H9 (cell line): ENCODE measurements at regions not wholly inside any gene's neighbourhood (a gene's known extent, or its start where the extent isn't known, plus 50 kb on each side); places are given as distances from the start of the nearest gene placed in this dataset.
"Not testable (repeated sequence)": the region's sequence is repeated elsewhere in the genome, so short reads cannot be mapped to it uniquely, and the experiment has no call there.

Source experiments
- DNase-seq: peaks from one replicate; pipeline ENCODE4 v3.0.0-alpha.2; 2017
- H2AFZ ChIP-seq: one replicate; pipeline ENCODE4 v1.6.1; 2013; ENCODE audit warnings: mild to moderate bottlenecking, low read length, control low read depth, moderate library complexity
- H2AK5ac ChIP-seq: 2 replicates; pipeline ENCODE4 v1.6.1; 2013; ENCODE audit warnings: low read length, control low read depth, mixed read lengths; ENCODE audit not compliant: insufficient read length
- H2BK120ac ChIP-seq: one replicate; pipeline ENCODE4 v1.6.1; 2013; ENCODE audit warnings: low read depth, mild to moderate bottlenecking, low read length, control low read depth, inconsistent platforms; ENCODE audit not compliant: poor library complexity, severe bottlenecking
- H2BK12ac ChIP-seq: 2 replicates; pipeline ENCODE4 v1.6.1; 2013; ENCODE audit warnings: low read length, control low read depth, mixed read lengths, low read depth; ENCODE audit not compliant: insufficient read length
- H2BK15ac ChIP-seq: 2 replicates; pipeline ENCODE4 v1.6.1; 2013; ENCODE audit warnings: low read depth, low read length, control low read depth
- H2BK20ac ChIP-seq: one replicate; pipeline ENCODE4 v1.6.1; 2013; ENCODE audit warnings: low read depth, mild to moderate bottlenecking, low read length, control low read depth, inconsistent platforms; ENCODE audit not compliant: poor library complexity, severe bottlenecking
- H2BK5ac ChIP-seq: 2 replicates; pipeline ENCODE4 v1.6.1; 2013; ENCODE audit warnings: low read length, control low read depth, mixed read lengths; ENCODE audit not compliant: insufficient read length
- H3K14ac ChIP-seq: 2 replicates; pipeline ENCODE4 v1.6.1; 2013; ENCODE audit warnings: low read length, control low read depth; ENCODE audit not compliant: insufficient read depth
- H3K18ac ChIP-seq: 2 replicates; pipeline ENCODE4 v1.6.1; 2013; ENCODE audit warnings: low read depth, mild to moderate bottlenecking, mixed read lengths, low read length, control low read depth; ENCODE audit not compliant: insufficient read length
- H3K23ac ChIP-seq: 2 replicates; pipeline ENCODE4 v1.6.1; 2013; ENCODE audit warnings: low read length, control low read depth, mixed read lengths, low read depth; ENCODE audit not compliant: insufficient read length
- H3K23me2 ChIP-seq: 2 replicates; pipeline ENCODE4 v1.6.1; 2013; ENCODE audit warnings: low read depth, mild to moderate bottlenecking, mixed read lengths, low read length, control low read depth; ENCODE audit not compliant: insufficient read length, poor library complexity, severe bottlenecking
- H3K27ac ChIP-seq: 2 replicates; pipeline ENCODE4 v1.5.1; 2013; ENCODE audit warnings: low read length, control low read depth, mixed read lengths, low read depth; ENCODE audit not compliant: insufficient read length
- H3K27me3 ChIP-seq: 2 replicates; pipeline ENCODE4 v1.6.1; 2013; ENCODE audit warnings: low read length, control low read depth, inconsistent platforms; ENCODE audit not compliant: insufficient read depth
- H3K4ac ChIP-seq: 2 replicates; pipeline ENCODE4 v1.6.1; 2013; ENCODE audit warnings: low read depth, mild to moderate bottlenecking, control low read depth, inconsistent platforms, low read length, moderate library complexity
- H3K4me1 ChIP-seq: 2 replicates; pipeline ENCODE4 v1.6.1; 2013; ENCODE audit warnings: low read length, control low read depth, inconsistent platforms; ENCODE audit not compliant: insufficient read depth
- H3K4me2 ChIP-seq: 2 replicates; pipeline ENCODE4 v1.6.1; 2013; ENCODE audit warnings: low read length, control low read depth, mixed read lengths; ENCODE audit not compliant: insufficient read length, insufficient read depth
- H3K56ac ChIP-seq: 2 replicates; pipeline ENCODE4 v1.6.1; 2013; ENCODE audit warnings: low read depth, mild to moderate bottlenecking, mixed read lengths, low read length, control low read depth; ENCODE audit not compliant: insufficient read length
- H3K79me1 ChIP-seq: 2 replicates; pipeline ENCODE4 v1.6.1; 2013; ENCODE audit warnings: low read depth, mild to moderate bottlenecking, moderate library complexity, low read length, control low read depth, inconsistent platforms; ENCODE audit not compliant: insufficient read depth, poor library complexity, severe bottlenecking
- H3K79me2 ChIP-seq: 2 replicates; pipeline ENCODE4 v1.6.1; 2013; ENCODE audit warnings: low read length, control low read depth, inconsistent platforms; ENCODE audit not compliant: insufficient read depth
- H3K9ac ChIP-seq: 2 replicates; pipeline ENCODE4 v1.6.1; 2013; ENCODE audit warnings: low read length, control low read depth, mixed read lengths; ENCODE audit not compliant: insufficient read length; ENCODE audit errors: extremely low read depth
- H3K9me3 ChIP-seq: one replicate; pipeline ENCODE4 v1.6.1; 2013; ENCODE audit warnings: low read depth, low read length, inconsistent platforms; ENCODE audit not compliant: control insufficient read depth
- H3T11ph ChIP-seq: one replicate; pipeline ENCODE4 v1.6.1; 2013; ENCODE audit warnings: mild to moderate bottlenecking, low read length, control low read depth, inconsistent platforms
- H4K20me1 ChIP-seq: one replicate; pipeline ENCODE4 v1.6.1; 2013; ENCODE audit not compliant: control insufficient read depth, insufficient read length, insufficient read depth
- H4K5ac ChIP-seq: 2 replicates; pipeline ENCODE4 v1.6.1; 2013; ENCODE audit warnings: low read depth, mild to moderate bottlenecking, mixed read lengths, low read length, control low read depth; ENCODE audit not compliant: insufficient read length
- H4K8ac ChIP-seq: replicated peaks from 2 replicates; pipeline ENCODE4 v1.6.1; 2013; ENCODE audit warnings: low read length, control low read depth, mixed read lengths, low read depth; ENCODE audit not compliant: insufficient read length
- H4K91ac ChIP-seq: 2 replicates; pipeline ENCODE4 v1.6.1; 2013; ENCODE audit warnings: low read depth, mild to moderate bottlenecking, moderate library complexity, mixed read lengths, low read length, control low read depth; ENCODE audit not compliant: insufficient read length
- H3K27ac Mint-ChIP-seq, 3 experiments: 2 replicates in 2 of 3; 3 replicates in 1 of 3; pipeline ENCODE4 v1.8.0; 2020 to 2021; ENCODE audit warnings: mixed read lengths in 3 of 3, mild to moderate bottlenecking in 1 of 3, moderate library complexity in 1 of 3
- H3K27me3 Mint-ChIP-seq: 2 replicates; pipeline ENCODE4 v1.8.0; 2021; ENCODE audit warnings: low read depth, mild to moderate bottlenecking, moderate library complexity, mixed read lengths
- H3K36me3 Mint-ChIP-seq, 3 experiments: 2 replicates in 2 of 3; 3 replicates in 1 of 3; pipeline ENCODE4 v1.8.0; 2020 to 2021; ENCODE audit warnings: low read depth in 3 of 3, mixed read lengths in 3 of 3; ENCODE audit not compliant: insufficient read depth in 1 of 3
- H3K4me1 Mint-ChIP-seq, 2 experiments: 2 replicates each; pipeline ENCODE4 v1.8.0; 2020; ENCODE audit warnings: mixed read lengths in 2 of 2
- H3K4me3 Mint-ChIP-seq, 2 experiments: 2 replicates in 1 of 2; 3 replicates in 1 of 2; pipeline ENCODE4 v1.8.0; 2020 to 2021; ENCODE audit warnings: mild to moderate bottlenecking in 2 of 2, mixed read lengths in 2 of 2, moderate library complexity in 1 of 2
- H3K9me3 Mint-ChIP-seq, 2 experiments: 2 replicates in 1 of 2; 3 replicates in 1 of 2; pipeline ENCODE4 v1.8.0; 2020; ENCODE audit warnings: mild to moderate bottlenecking in 2 of 2, mixed read lengths in 2 of 2, moderate library complexity in 1 of 2
- WGBS: extraction: QIAGEN DNeasy Blood & Tissue Kit; methylation state at CpG from one replicate; pipeline ENCODE4 v1.1.7; 2013; ENCODE audit warnings: missing lambda C conversion rate, low lambda C conversion rate, mixed read lengths; ENCODE audit not compliant: insufficient read length; ENCODE audit errors: extremely low coverage; 5-methylcytosine and 5-hydroxymethylcytosine counted together

DNA sequence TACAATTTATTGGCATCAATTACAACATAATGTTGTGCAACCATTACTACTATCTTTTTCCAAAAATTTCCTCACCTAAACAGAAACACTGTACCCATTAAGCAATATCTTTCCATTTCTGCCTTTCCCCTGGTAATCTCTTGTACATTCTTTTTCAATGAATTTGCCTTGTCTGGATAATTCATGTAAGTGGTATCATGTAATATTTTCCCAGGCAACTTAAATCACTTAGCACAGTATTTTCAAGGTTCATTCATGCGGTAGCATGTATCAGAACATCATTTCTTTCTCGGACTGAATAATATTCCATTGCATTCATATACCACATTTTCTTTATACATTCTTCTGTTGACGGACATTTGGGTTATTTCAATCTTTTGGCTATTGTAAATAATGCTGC is 139.0 kb downstream of the GOLGA6L6 start:
- peaks cover 83% of the 10 kb centered on the region for H3K9me3 ChIP-seq
- not testable (repeated sequence) for H3K36me3 Mint-ChIP-seq, H3T11ph ChIP-seq, H4K20me1 ChIP-seq, H3K27ac Mint-ChIP-seq, H2BK120ac ChIP-seq, H3K23me2 ChIP-seq, H3K4me1 ChIP-seq, H3K4me2 ChIP-seq, H2AFZ ChIP-seq, H2BK12ac ChIP-seq, H2BK20ac ChIP-seq, H2BK5ac ChIP-seq, H2AK5ac ChIP-seq, H3K23ac ChIP-seq, H3K56ac ChIP-seq, H4K91ac ChIP-seq, H3K79me1 ChIP-seq, H3K27ac ChIP-seq, H3K27me3 Mint-ChIP-seq, H3K4me3 Mint-ChIP-seq, H3K4ac ChIP-seq, H3K79me2 ChIP-seq, H3K18ac ChIP-seq, DNase-seq, H3K4me1 Mint-ChIP-seq, H3K9ac ChIP-seq, H3K27me3 ChIP-seq, H4K5ac ChIP-seq, H3K14ac ChIP-seq, H2BK15ac ChIP-seq, H4K8ac ChIP-seq
- peaks cover 10 to 18% of the 10 kb centered on the region in 2 experiments for H3K9me3 Mint-ChIP-seq
- no CpG with 5 or more reads among the region's 3 CpGs for WGBS

DNA sequence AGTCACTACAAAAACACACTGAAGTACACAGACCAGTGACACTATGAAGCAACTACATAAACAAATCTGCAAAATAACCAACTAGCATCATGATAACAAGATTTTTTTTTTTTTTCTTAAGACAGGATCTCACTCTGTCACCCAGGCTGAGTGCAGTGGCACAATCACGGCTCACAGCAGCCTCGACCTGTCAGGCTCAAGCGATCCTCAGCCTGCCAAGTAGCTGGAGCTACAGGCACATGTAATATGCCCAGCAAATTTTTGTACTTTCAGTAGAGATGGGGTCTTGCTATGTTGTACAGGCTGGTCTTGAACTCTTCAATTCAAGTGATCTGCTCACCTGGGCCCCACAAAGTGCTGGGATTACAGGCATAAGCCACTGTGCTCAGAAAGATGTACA is 140.5 kb downstream of the GOLGA6L6 start:
- WGBS = no CpG with 5 or more reads among the region's 3 CpGs

More for the DNA sequence above, 140.5 kb downstream of the GOLGA6L6 start:
- not testable (repeated sequence) for H3K9ac ChIP-seq, H3K27ac ChIP-seq, H4K8ac ChIP-seq, H3K79me2 ChIP-seq, H3K23ac ChIP-seq, H2BK15ac ChIP-seq, H3K4me1 Mint-ChIP-seq, H3K36me3 Mint-ChIP-seq, H3K27me3 ChIP-seq, H3K56ac ChIP-seq, H3K27ac Mint-ChIP-seq, H4K5ac ChIP-seq, H2AFZ ChIP-seq, H3K23me2 ChIP-seq, H4K91ac ChIP-seq, H4K20me1 ChIP-seq, H3K4me1 ChIP-seq, H2BK120ac ChIP-seq, H3K4ac ChIP-seq, H3K18ac ChIP-seq, DNase-seq, H2BK20ac ChIP-seq, H3T11ph ChIP-seq, H2BK12ac ChIP-seq, H2AK5ac ChIP-seq, H3K27me3 Mint-ChIP-seq, H3K4me2 ChIP-seq, H3K14ac ChIP-seq, H3K4me3 Mint-ChIP-seq, H2BK5ac ChIP-seq, H3K79me1 ChIP-seq
- H3K9me3 Mint-ChIP-seq = peaks cover 10 to 18% of the 10 kb centered on the region in 2 experiments
- peaks cover 86% of the 10 kb centered on the region for H3K9me3 ChIP-seq
